Astrocyte (in vitro differentiated cells and primary cell): ENCODE measurements at regions not wholly inside any gene's neighbourhood (a gene's known extent, or its start where the extent isn't known, plus 50 kb on each side); places are given as distances from the start of the nearest gene placed in this dataset.

Experiments used
- DNase-seq: peaks from one replicate; pipeline ENCODE4 v3.0.0-alpha.2; 2010; ENCODE audit warnings: low read depth
- FAIRE-seq: peaks from 2 replicates; lab custom pipeline; 2011; peaks lifted over from hg19 to GRCh38; lab: Jason Lieb, UNC
- H2AFZ ChIP-seq: 2 replicates; pipeline ENCODE4 v1.6.0; 2012; ENCODE audit warnings: low read depth, low read length, inconsistent platforms
- H3K27ac ChIP-seq: 2 replicates; pipeline ENCODE4 v1.5.1; 2011; ENCODE audit warnings: low read depth, low read length, inconsistent platforms
- H3K27me3 ChIP-seq: 2 replicates; pipeline ENCODE4 v1.6.0; 2011; ENCODE audit warnings: low read length, inconsistent platforms; ENCODE audit not compliant: insufficient read depth
- H3K36me3 ChIP-seq: 2 replicates; pipeline ENCODE4 v1.5.1; 2011; ENCODE audit warnings: low read length, inconsistent platforms; ENCODE audit not compliant: insufficient read depth
- H3K4me1 ChIP-seq: 2 replicates; pipeline ENCODE4 v1.5.1; 2011; ENCODE audit warnings: low read length, inconsistent platforms; ENCODE audit not compliant: insufficient read depth
- H3K4me2 ChIP-seq: 2 replicates; pipeline ENCODE4 v1.6.0; 2012; ENCODE audit warnings: low read length, inconsistent platforms
- H3K4me3 ChIP-seq: 2 replicates; pipeline ENCODE4 v1.5.1; 2011; ENCODE audit warnings: low read depth, mild to moderate bottlenecking, low read length, inconsistent platforms; ENCODE audit not compliant: insufficient read depth
- H3K79me2 ChIP-seq: 2 replicates; pipeline ENCODE4 v1.6.0; 2012; ENCODE audit warnings: mild to moderate bottlenecking, low read length, inconsistent platforms; ENCODE audit not compliant: insufficient read depth
- H3K9ac ChIP-seq: 2 replicates; pipeline ENCODE4 v1.6.0; 2012; ENCODE audit warnings: mild to moderate bottlenecking, low read length, inconsistent platforms
- H3K9me3 ChIP-seq: 2 replicates; pipeline ENCODE4 v1.5.1; 2012; ENCODE audit warnings: low read depth, mild to moderate bottlenecking, low read length, inconsistent platforms; ENCODE audit not compliant: insufficient read depth
- H4K20me1 ChIP-seq: 2 replicates; pipeline ENCODE4 v1.6.0; 2012; ENCODE audit warnings: low read length, inconsistent platforms; ENCODE audit not compliant: insufficient read depth
- H3K27ac Mint-ChIP-seq: one replicate; pipeline ENCODE4 v1.8.0; 2021; ENCODE audit warnings: mild to moderate bottlenecking, mixed read lengths; ENCODE audit not compliant: unreplicated experiment
- H3K27me3 Mint-ChIP-seq: one replicate; pipeline ENCODE4 v1.8.0; 2021; ENCODE audit warnings: low read depth, mixed read lengths; ENCODE audit not compliant: unreplicated experiment
- H3K36me3 Mint-ChIP-seq: one replicate; pipeline ENCODE4 v1.8.0; 2021; ENCODE audit warnings: low read depth, mixed read lengths; ENCODE audit not compliant: unreplicated experiment
- H3K4me1 Mint-ChIP-seq: one replicate; pipeline ENCODE4 v1.8.0; 2021; ENCODE audit warnings: low read depth, mixed read lengths; ENCODE audit not compliant: unreplicated experiment
- H3K4me3 Mint-ChIP-seq: one replicate; pipeline ENCODE4 v1.8.0; 2021; ENCODE audit warnings: mild to moderate bottlenecking, moderate library complexity, mixed read lengths; ENCODE audit not compliant: unreplicated experiment
- H3K9me3 Mint-ChIP-seq: one replicate; pipeline ENCODE4 v1.8.0; 2021; ENCODE audit warnings: mild to moderate bottlenecking, mixed read lengths; ENCODE audit not compliant: unreplicated experiment
- CTCF ChIP-seq: IDR thresholded peaks from 2 replicates; pipeline ENCODE4 v1.5.1; 2011; ENCODE audit warnings: low read depth, mild to moderate bottlenecking, inconsistent platforms, low read length, moderate library complexity; ENCODE audit not compliant: insufficient read depth
- EZH2 ChIP-seq: IDR thresholded peaks from 2 replicates; pipeline ENCODE4 v1.6.1; 2012; ENCODE audit warnings: mild to moderate bottlenecking, low read length, inconsistent platforms; ENCODE audit not compliant: insufficient read depth

GRCh38 chr4:132767901-132768300 is 381.2 kb upstream of the PCDH10 start:
- DNase-seq, result no peak

DNA sequence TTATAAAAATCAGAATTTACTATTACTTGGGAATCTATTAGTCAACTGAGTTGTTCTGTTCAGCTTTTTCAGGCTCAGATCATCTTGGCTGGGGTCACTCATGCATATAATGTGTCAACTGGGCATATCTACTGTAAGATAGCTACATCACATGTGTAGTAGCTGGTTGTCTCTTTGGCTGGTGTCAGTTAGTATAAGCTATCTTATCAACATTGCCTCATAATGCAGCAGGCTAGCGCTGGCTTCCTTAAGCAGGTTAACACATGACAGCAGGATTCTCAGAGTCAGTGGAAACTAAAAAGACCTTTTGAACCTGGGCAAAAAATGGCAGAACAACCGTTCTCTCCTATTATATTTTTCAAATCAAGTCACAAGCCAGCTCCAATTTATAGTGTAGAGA is 378.3 kb upstream of the PCDH10 start:
- H3K27ac Mint-ChIP-seq, result no peak overlapping the region
- Histone ChIP-seq H4K20me1 (no peaks in the 10 kb centered on the region), H2AFZ (no peak overlapping the region), H3K4me2 (no peak overlapping the region), H3K4me1 (no peaks in the 10 kb centered on the region), H3K79me2 (no peaks in the 10 kb centered on the region), H3K36me3 (no peaks in the 10 kb centered on the region), H3K27me3 (no peaks in the 10 kb centered on the region), H3K4me3 (no peak overlapping the region), H3K9me3 (no peaks in the 10 kb centered on the region), H3K9ac (no peak overlapping the region), H3K27ac (no peak overlapping the region)
- no peaks in the 10 kb centered on the region for H3K9me3 Mint-ChIP-seq
- no peak for FAIRE-seq
- no peak overlapping the region for H3K4me3 Mint-ChIP-seq
- no peaks in the 10 kb centered on the region for H3K36me3 Mint-ChIP-seq
- no peaks in the 10 kb centered on the region for H3K27me3 Mint-ChIP-seq
- TF ChIP-seq CTCF, result no peak
- no peak for TF ChIP-seq EZH2
- H3K4me1 Mint-ChIP-seq, result no peaks in the 10 kb centered on the region
- DNase-seq, result no peak

More at GRCh38 chr4:132767901-132768300, 381.2 kb upstream of the PCDH10 start:
- Histone ChIP-seq H4K20me1 (no peaks in the 10 kb centered on the region), H3K4me3 (no peak overlapping the region), H3K36me3 (no peaks in the 10 kb centered on the region), H3K27me3 (no peaks in the 10 kb centered on the region), H3K9me3 (no peaks in the 10 kb centered on the region), H3K9ac (no peak overlapping the region), H3K4me2 (no peak overlapping the region), H2AFZ (no peak overlapping the region), H3K4me1 (no peaks in the 10 kb centered on the region), H3K79me2 (no peaks in the 10 kb centered on the region), H3K27ac (no peak overlapping the region)
- Mint-ChIP-seq H3K27me3 (no peaks in the 10 kb centered on the region), H3K4me3 (no peak overlapping the region), H3K9me3 (no peaks in the 10 kb centered on the region), H3K36me3 (no peaks in the 10 kb centered on the region), H3K4me1 (peaks cover 4% of the 10 kb centered on the region), H3K27ac (no peak overlapping the region)
- no peak for TF ChIP-seq EZH2
- TF ChIP-seq CTCF, result no peak
- FAIRE-seq, result no peak

DNA sequence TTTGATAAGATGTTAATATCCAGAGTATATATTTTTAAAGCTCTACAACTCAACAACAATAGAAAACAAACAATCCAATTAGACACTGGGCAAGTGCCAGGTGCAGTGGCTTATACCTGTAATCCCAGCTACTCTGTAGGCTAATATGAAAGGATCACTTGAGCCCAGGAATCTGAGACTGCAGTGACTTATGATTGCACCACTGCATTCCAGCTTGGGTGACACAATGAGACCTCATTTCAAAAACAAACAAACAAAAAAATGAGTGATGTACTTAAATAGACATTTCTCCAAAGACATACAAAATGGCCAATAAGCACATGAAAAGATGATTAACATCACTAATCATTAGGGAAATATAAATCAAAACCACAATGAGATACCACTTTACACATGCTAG is 356.8 kb upstream of the PCDH10 start:
- no peaks in the 10 kb centered on the region for H3K27me3 Mint-ChIP-seq
- no peaks in the 10 kb centered on the region for H3K9me3 Mint-ChIP-seq
- Histone ChIP-seq H3K36me3 (no peaks in the 10 kb centered on the region), H3K4me3 (no peak overlapping the region), H3K9me3 (no peaks in the 10 kb centered on the region), H3K27ac (no peak overlapping the region), H3K27me3 (no peaks in the 10 kb centered on the region), H3K4me1 (no peaks in the 10 kb centered on the region), H3K9ac (no peak overlapping the region), H3K4me2 (no peak overlapping the region), H2AFZ (no peak overlapping the region), H4K20me1 (no peaks in the 10 kb centered on the region), H3K79me2 (no peaks in the 10 kb centered on the region)
- H3K36me3 Mint-ChIP-seq, result no peaks in the 10 kb centered on the region
- no peak overlapping the region for H3K27ac Mint-ChIP-seq
- H3K4me1 Mint-ChIP-seq, result no peaks in the 10 kb centered on the region
- DNase-seq (no peak), FAIRE-seq (no peak)
- no peak overlapping the region for H3K4me3 Mint-ChIP-seq
- TF ChIP-seq EZH2, result no peak
- no peak for TF ChIP-seq CTCF
